ENCODE measurements at regions not wholly inside any gene's neighbourhood (a gene's known extent, or its start where the extent isn't known, plus 50 kb on each side); places are given as distances from the start of the nearest gene placed in this dataset.

- no peak for TF ChIP-seq POLR2A (IDR thresholded peaks at IDR 0.05; ENCODE audit: low read depth, low read length)
- TF ChIP-seq TAF1 (IDR thresholded peaks at IDR 0.05; ENCODE audit: borderline replicate concordance, low read depth, low read length), result no peak
- no peak for TF ChIP-seq POLR2AphosphoS5 (IDR thresholded peaks at IDR 0.05; ENCODE audit: low read depth, low read length)
- no peak for DNase-seq (ENCODE audit: insufficient read length)
- FAIRE-seq, result no peak
These were observed 410.9 kb downstream of the PDGFC start for GRCh38 chr4:156560701-156561100.

- FAIRE-seq, result no peak
- TF ChIP-seq POLR2AphosphoS5 (IDR thresholded peaks at IDR 0.05; ENCODE audit: low read depth, low read length), result no peak
- no peak for TF ChIP-seq POLR2A (IDR thresholded peaks at IDR 0.05; ENCODE audit: low read depth, low read length)
- no peak for TF ChIP-seq TAF1 (IDR thresholded peaks at IDR 0.05; ENCODE audit: borderline replicate concordance, low read depth, low read length)
- no peak for DNase-seq (ENCODE audit: insufficient read length)
These were observed 412.3 kb downstream of the PDGFC start for GRCh38 chr4:156559346-156559745.

- FAIRE-seq (no peak), DNase-seq (ENCODE audit: insufficient read length) (no peak)
- no peak for TF ChIP-seq TAF1 (IDR thresholded peaks at IDR 0.05; ENCODE audit: borderline replicate concordance, low read depth, low read length)
- no peak for TF ChIP-seq POLR2A (IDR thresholded peaks at IDR 0.05; ENCODE audit: low read depth, low read length)
- no peak for TF ChIP-seq POLR2AphosphoS5 (IDR thresholded peaks at IDR 0.05; ENCODE audit: low read depth, low read length)
These were observed 413.1 kb downstream of the PDGFC start for GRCh38 chr4:156558373-156559025.

- FAIRE-seq (no peak), DNase-seq (ENCODE audit: insufficient read length) (no peak)
- no peak for TF ChIP-seq POLR2A (IDR thresholded peaks at IDR 0.05; ENCODE audit: low read depth, low read length)
- TF ChIP-seq TAF1 (IDR thresholded peaks at IDR 0.05; ENCODE audit: borderline replicate concordance, low read depth, low read length), result no peak
- no peak for TF ChIP-seq POLR2AphosphoS5 (IDR thresholded peaks at IDR 0.05; ENCODE audit: low read depth, low read length)
These were observed 413.7 kb downstream of the PDGFC start for GRCh38 chr4:156557920-156558319.

GRCh38 chr4:156556336-156556735 is 415.3 kb downstream of the PDGFC start:
- TF ChIP-seq POLR2A (IDR thresholded peaks at IDR 0.05; ENCODE audit: low read depth, low read length), result no peak
- no peak for TF ChIP-seq TAF1 (IDR thresholded peaks at IDR 0.05; ENCODE audit: borderline replicate concordance, low read depth, low read length)
- TF ChIP-seq POLR2AphosphoS5 (IDR thresholded peaks at IDR 0.05; ENCODE audit: low read depth, low read length), result no peak
- DNase-seq (ENCODE audit: insufficient read length) (no peak), FAIRE-seq (no peak)

- no peak for DNase-seq (ENCODE audit: insufficient read length)
- TF ChIP-seq POLR2AphosphoS5 (IDR thresholded peaks at IDR 0.05; ENCODE audit: low read depth, low read length), result no peak
- FAIRE-seq, result no peak
These were observed 417.9 kb downstream of the PDGFC start for GRCh38 chr4:156553659-156554058.

- no peak for TF ChIP-seq TAF1 (IDR thresholded peaks at IDR 0.05; ENCODE audit: borderline replicate concordance, low read depth, low read length)
- no peak for TF ChIP-seq POLR2AphosphoS5 (IDR thresholded peaks at IDR 0.05; ENCODE audit: low read depth, low read length)
- no peak for TF ChIP-seq POLR2A (IDR thresholded peaks at IDR 0.05; ENCODE audit: low read depth, low read length)
- no peak for FAIRE-seq
- DNase-seq (ENCODE audit: insufficient read length), result no peak
These were observed 423.7 kb downstream of the PDGFC start for GRCh38 chr4:156547891-156548290.

- FAIRE-seq (no peak), DNase-seq (ENCODE audit: insufficient read length) (no peak)
- TF ChIP-seq POLR2AphosphoS5 (IDR thresholded peaks at IDR 0.05; ENCODE audit: low read depth, low read length) (no peak), TAF1 (IDR thresholded peaks at IDR 0.05; ENCODE audit: borderline replicate concordance, low read depth, low read length) (no peak), POLR2A (IDR thresholded peaks at IDR 0.05; ENCODE audit: low read depth, low read length) (no peak)
These were observed 424.2 kb downstream of the PDGFC start for GRCh38 chr4:156547439-156547838.

GRCh38 chr4:156545003-156545785 is 426.4 kb downstream of the PDGFC start:
- FAIRE-seq, result no peak
- TF ChIP-seq POLR2A (IDR thresholded peaks at IDR 0.05; ENCODE audit: low read depth, low read length), result no peak
- TF ChIP-seq TAF1 (IDR thresholded peaks at IDR 0.05; ENCODE audit: borderline replicate concordance, low read depth, low read length), result no peak
- TF ChIP-seq POLR2AphosphoS5 (IDR thresholded peaks at IDR 0.05; ENCODE audit: low read depth, low read length), result no peak
- no peak for DNase-seq (ENCODE audit: insufficient read length)

GRCh38 chr4:156539376-156539775 is 432.2 kb downstream of the PDGFC start:
- TF ChIP-seq POLR2AphosphoS5 (IDR thresholded peaks at IDR 0.05; ENCODE audit: low read depth, low read length), result no peak
- TF ChIP-seq POLR2A (IDR thresholded peaks at IDR 0.05; ENCODE audit: low read depth, low read length), result no peak
- TF ChIP-seq TAF1 (IDR thresholded peaks at IDR 0.05; ENCODE audit: borderline replicate concordance, low read depth, low read length), result no peak
- FAIRE-seq (no peak), DNase-seq (ENCODE audit: insufficient read length) (no peak)

GRCh38 chr4:156538651-156539257 is 432.8 kb downstream of the PDGFC start:
- FAIRE-seq, result no peak
- no peak for DNase-seq (ENCODE audit: insufficient read length)
- TF ChIP-seq POLR2A (IDR thresholded peaks at IDR 0.05; ENCODE audit: low read depth, low read length) (no peak), POLR2AphosphoS5 (IDR thresholded peaks at IDR 0.05; ENCODE audit: low read depth, low read length) (no peak), TAF1 (IDR thresholded peaks at IDR 0.05; ENCODE audit: borderline replicate concordance, low read depth, low read length) (no peak)

- no peak for FAIRE-seq
- TF ChIP-seq POLR2A (IDR thresholded peaks at IDR 0.05; ENCODE audit: low read depth, low read length) (no peak), TAF1 (IDR thresholded peaks at IDR 0.05; ENCODE audit: borderline replicate concordance, low read depth, low read length) (no peak), POLR2AphosphoS5 (IDR thresholded peaks at IDR 0.05; ENCODE audit: low read depth, low read length) (no peak)
- no peak for DNase-seq (ENCODE audit: insufficient read length)
These were observed 433.4 kb downstream of the PDGFC start for GRCh38 chr4:156538210-156538609.
